A673 (cell line): ENCODE measurements at regions not wholly inside any gene's neighbourhood (a gene's known extent, or its start where the extent isn't known, plus 50 kb on each side); places are given as distances from the start of the nearest gene placed in this dataset.

Experiments
- BruUV-seq: library from RNA; stranded (reverse); fragments of 400-500 nt; replicated peaks from 2 replicates; lab custom pipeline; 2021; lab: Mats Ljungman, UMichigan
- CTCF ChIA-PET: fragments of 300-600 bp; sonication (Branson Sonifier 250); formaldehyde crosslinking; loops from one replicate; lab custom pipeline; 2022; ENCODE audit warnings: antibody characterized with exemption; lab: Charles Lee
- POLR2A ChIA-PET: fragments of 300-600 bp; sonication (Branson Sonifier 250); formaldehyde crosslinking; loops from one replicate; lab custom pipeline; 2022; ENCODE audit warnings: antibody characterized with exemption; ENCODE audit not compliant: low non-redundant PET; lab: Charles Lee
- DNase-seq: peaks from one replicate; pipeline ENCODE4 v3.0.0-alpha.2; 2015; ENCODE audit warnings: low spot score
- H3K27ac ChIP-seq: fragments of 200-600 bp; sonication (generic); 2 replicates; pipeline ENCODE4 v1.5.1; 2016; ENCODE audit warnings: mixed run types, low read depth, mild to moderate bottlenecking, mixed read lengths, antibody characterized with exemption, low read length; ENCODE audit not compliant: poor library complexity, severe bottlenecking
- H3K27me3 ChIP-seq: fragments of 200-600 bp; sonication (generic); replicated peaks from 2 replicates; pipeline ENCODE4 v1.6.1; 2017; ENCODE audit warnings: mixed run types, low read depth, mild to moderate bottlenecking, mixed read lengths, antibody characterized with exemption, low read length; ENCODE audit not compliant: insufficient read depth, poor library complexity
- H3K36me3 ChIP-seq: fragments of 200-600 bp; sonication (generic); 2 replicates; pipeline ENCODE4 v1.6.1; 2016; ENCODE audit warnings: mixed run types, mild to moderate bottlenecking, mixed read lengths, antibody characterized with exemption, low read length; ENCODE audit not compliant: insufficient read depth, poor library complexity, severe bottlenecking
- H3K4me1 ChIP-seq: fragments of 200-600 bp; sonication (generic); 2 replicates; pipeline ENCODE4 v1.6.1; 2017; ENCODE audit warnings: mixed run types, mild to moderate bottlenecking, mixed read lengths, antibody characterized with exemption, low read length; ENCODE audit not compliant: insufficient read depth, poor library complexity, severe bottlenecking
- H3K4me3 ChIP-seq: fragments of 200-600 bp; sonication (generic); 2 replicates; pipeline ENCODE4 v1.5.1; 2016; ENCODE audit warnings: low read depth, mixed run types, mild to moderate bottlenecking, mixed read lengths, low read length; ENCODE audit not compliant: poor library complexity, severe bottlenecking
- H3K9me3 ChIP-seq: fragments of 200-600 bp; sonication (generic); 2 replicates; pipeline ENCODE4 v1.6.1; 2016; ENCODE audit warnings: mixed run types, low read depth, mild to moderate bottlenecking, mixed read lengths, antibody characterized with exemption, low read length; ENCODE audit not compliant: poor library complexity, severe bottlenecking
- CTCF ChIP-seq: fragments of 300-800, 200-600 bp; sonication (generic); conservative IDR thresholded peaks from 2 replicates; pipeline ENCODE4 v1.5.1; 2017; ENCODE audit warnings: low read depth, mild to moderate bottlenecking, antibody characterized with exemption, low read length, moderate library complexity, mixed read lengths
- EZH2 ChIP-seq: fragments of 200-600 bp; sonication (generic); IDR thresholded peaks from 2 replicates; pipeline ENCODE4 v1.6.1; 2017; ENCODE audit warnings: borderline replicate concordance, low read depth, mild to moderate bottlenecking, mixed read lengths, antibody characterized with exemption, low read length; ENCODE audit not compliant: poor library complexity, severe bottlenecking
- intact Hi-C: fragments of 100-400 bp; cut with micrococcal nuclease; formaldehyde crosslinking; loops from one replicate; pipeline ENCODE4 v1.10.0; 2022; ENCODE audit not compliant: unreplicated experiment

DNA sequence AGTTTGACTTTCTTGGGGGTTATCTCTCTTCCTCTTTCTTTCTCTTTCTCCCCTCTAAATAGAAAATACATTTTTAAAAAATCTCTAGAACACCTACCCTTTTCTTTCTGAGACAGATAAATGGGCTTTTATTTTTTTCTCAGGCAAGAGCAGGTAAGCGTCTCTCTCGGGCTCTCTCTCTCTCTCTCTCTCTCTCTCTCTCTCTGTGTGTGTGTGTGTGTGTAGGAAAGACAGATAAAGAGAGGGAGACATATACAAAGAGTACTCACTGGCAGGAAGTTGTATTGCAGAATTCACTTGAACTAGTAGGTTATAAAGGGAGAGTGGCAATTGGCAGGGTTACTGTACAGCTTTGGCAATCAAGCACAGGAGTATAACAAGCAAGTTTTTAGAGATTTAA, 118.1 kb upstream of the LSAMP start:
- no peaks in the 10 kb centered on the region for H3K36me3 ChIP-seq
- no peak overlapping the region for H3K27ac ChIP-seq
- TF ChIP-seq CTCF (no peak), EZH2 (no peak)
- BruUV-seq, result no TSS peak
- POLR2A ChIA-PET, result no interaction called here
- DNase-seq, result no peak
- no peaks in the 10 kb centered on the region for H3K27me3 ChIP-seq
- intact Hi-C loops, result no loop called here
- H3K4me3 ChIP-seq, result no peak overlapping the region
- no peaks in the 10 kb centered on the region for H3K9me3 ChIP-seq
- CTCF ChIA-PET, result no interaction called here
- H3K4me1 ChIP-seq, result no peaks in the 10 kb centered on the region

- DNase-seq, result no peak
- H3K4me3 ChIP-seq, result no peak overlapping the region
- H3K27ac ChIP-seq, result no peak overlapping the region
- BruUV-seq, result no TSS peak
- intact Hi-C loops, result no loop called here
- no peaks in the 10 kb centered on the region for H3K27me3 ChIP-seq
- no peaks in the 10 kb centered on the region for H3K36me3 ChIP-seq
- no peaks in the 10 kb centered on the region for H3K4me1 ChIP-seq
- no peaks in the 10 kb centered on the region for H3K9me3 ChIP-seq
- ChIA-PET POLR2A (no interaction called here), CTCF (no interaction called here)
- TF ChIP-seq EZH2 (no peak), CTCF (no peak)
Observed at GRCh38 chr3:116566478-116566960, 121.2 kb upstream of the LSAMP start.

GRCh38 chr3:116569611-116570010, 124.3 kb upstream of the LSAMP start:
- POLR2A ChIA-PET, result no interaction called here

More at GRCh38 chr3:116569611-116570010, 124.3 kb upstream of the LSAMP start:
- Histone ChIP-seq H3K9me3 (no peaks in the 10 kb centered on the region), H3K36me3 (no peaks in the 10 kb centered on the region), H3K4me1 (no peaks in the 10 kb centered on the region), H3K27me3 (no peaks in the 10 kb centered on the region), H3K4me3 (no peak overlapping the region), H3K27ac (no peak overlapping the region)
- CTCF ChIA-PET, result no interaction called here
- BruUV-seq, result no TSS peak
- intact Hi-C loops, result no loop called here
- no peak for TF ChIP-seq CTCF
- no peak for TF ChIP-seq EZH2
- DNase-seq, result no peak
